ENCODE measurements at regions not wholly inside any gene's neighbourhood (a gene's known extent, or its start where the extent isn't known, plus 50 kb on each side); places are given as distances from the start of the nearest gene placed in this dataset.

DNA sequence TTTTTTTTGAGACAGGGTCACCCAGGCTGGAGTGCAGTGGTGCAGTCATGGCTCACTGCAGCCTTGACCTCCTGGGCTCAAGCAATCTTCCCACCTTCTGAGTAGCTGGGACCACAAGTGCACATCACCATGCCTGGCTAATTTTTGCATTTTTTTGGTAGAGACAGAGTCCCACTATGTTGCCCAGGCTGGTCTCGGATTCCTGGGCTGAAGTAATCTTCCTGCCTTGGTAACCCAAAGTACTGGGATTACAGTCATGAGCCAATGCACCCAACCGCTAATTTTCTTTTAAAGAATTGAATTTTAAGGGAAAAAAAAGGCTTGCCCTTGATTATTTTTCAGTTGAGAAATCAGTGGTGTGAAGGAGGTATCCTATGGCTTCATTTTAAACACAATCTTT lies 334.0 kb downstream of the SOX2 start:
- TF ChIP-seq EZH2 (IDR thresholded peaks at IDR 0.05) (no peak), POLR2AphosphoS5 (IDR thresholded peaks at IDR 0.05; ENCODE audit: borderline replicate concordance, low read depth, low read length) (no peak), FOXP2 (optimal IDR thresholded peaks at IDR 0.05; ENCODE audit: control extremely low read depth, extremely low read length, insufficient read depth) (no peak)
